ENCODE measurements at regions not wholly inside any gene's neighbourhood (a gene's known extent, or its start where the extent isn't known, plus 50 kb on each side); places are given as distances from the start of the nearest gene placed in this dataset.
"Not testable (repeated sequence)": the region's sequence is repeated elsewhere in the genome, so short reads cannot be mapped to it uniquely, and the experiment has no call there.

- no peak for DNase-seq (ENCODE audit: low read depth in 2 of 2)
These were observed 259.2 kb downstream of the C3orf38 start for GRCh38 chr3:88408935-88409334.

DNA sequence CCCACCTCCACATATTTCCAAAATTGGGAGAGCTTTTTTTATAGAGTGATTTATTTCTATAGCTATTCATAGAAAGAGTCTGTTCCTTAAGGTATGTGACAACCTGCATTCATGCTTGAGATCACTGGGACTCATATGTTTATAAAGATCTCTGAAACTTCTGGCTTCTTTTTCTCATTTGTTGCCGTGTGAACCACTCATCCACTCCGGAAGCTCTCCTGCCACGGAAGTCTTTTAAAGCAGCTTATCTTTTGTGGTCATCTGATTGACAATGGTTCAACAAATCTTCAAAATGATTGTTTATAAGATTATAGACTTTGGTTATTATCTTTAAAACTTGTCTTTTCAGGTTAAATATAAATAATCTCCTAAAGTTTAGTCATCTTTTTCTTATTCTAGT, 260.5 kb downstream of the C3orf38 start:
- DNase-seq (ENCODE audit: low read depth in 2 of 2), result no peak

DNA sequence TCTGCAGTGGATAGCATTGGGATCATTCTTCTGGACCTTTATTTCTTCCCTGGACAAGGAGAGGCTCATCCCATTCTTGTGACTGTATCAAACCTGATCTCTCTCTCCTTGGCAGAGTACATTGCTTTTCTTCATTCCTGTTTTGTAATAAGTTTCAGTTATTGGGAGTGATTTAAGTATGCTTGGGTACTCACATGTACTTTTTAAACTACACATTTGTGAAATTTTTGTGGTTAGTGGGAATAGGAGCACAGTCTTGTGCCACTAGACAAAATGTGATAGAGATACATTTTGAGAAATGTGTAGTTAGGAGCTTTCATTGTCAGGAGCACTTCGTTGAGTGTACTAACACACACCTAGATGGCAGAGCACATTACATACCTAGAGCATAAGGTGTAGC, 262.6 kb downstream of the C3orf38 start:
- no peak for DNase-seq (ENCODE audit: low read depth in 2 of 2)

GRCh38 chr3:88416436-88416835, 266.7 kb downstream of the C3orf38 start:
- no peak for DNase-seq (ENCODE audit: low read depth in 2 of 2)

GRCh38 chr3:88418219-88418618, 268.5 kb downstream of the C3orf38 start:
- DNase-seq (ENCODE audit: low read depth in 2 of 2), result no peak

GRCh38 chr3:88433568-88433967, 283.8 kb downstream of the C3orf38 start:
- no peak for DNase-seq (ENCODE audit: low read depth in 2 of 2)

GRCh38 chr3:88434001-88434400, 284.2 kb downstream of the C3orf38 start:
- no peak for DNase-seq (ENCODE audit: low read depth in 2 of 2)

DNA sequence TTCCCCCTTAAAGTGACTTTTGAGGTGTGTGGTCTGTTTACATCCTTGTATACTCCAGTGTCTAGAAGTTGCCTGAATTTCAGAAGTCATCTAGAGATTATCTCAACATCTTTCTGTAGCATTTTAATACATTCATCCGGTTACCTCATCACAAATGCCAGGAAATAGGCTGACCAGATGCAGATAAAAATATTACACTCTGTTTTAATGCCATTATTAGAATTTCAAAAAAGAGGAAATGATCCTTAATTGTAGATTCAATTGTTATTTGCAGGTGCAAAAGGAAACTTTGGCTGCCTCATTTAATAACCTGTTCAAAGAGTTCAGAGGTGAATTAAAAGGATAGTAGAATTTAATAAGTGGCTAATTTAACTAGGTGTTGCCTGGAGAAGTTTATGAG, 290.9 kb downstream of the C3orf38 start:
- no peak for DNase-seq (ENCODE audit: low read depth in 2 of 2)

- no peak for DNase-seq (ENCODE audit: low read depth in 2 of 2)
These were observed 293.3 kb downstream of the C3orf38 start for GRCh38 chr3:88443066-88443465.

- no peak for DNase-seq (ENCODE audit: low read depth in 2 of 2)
These were observed 294.5 kb downstream of the C3orf38 start for GRCh38 chr3:88444251-88444650.

DNA sequence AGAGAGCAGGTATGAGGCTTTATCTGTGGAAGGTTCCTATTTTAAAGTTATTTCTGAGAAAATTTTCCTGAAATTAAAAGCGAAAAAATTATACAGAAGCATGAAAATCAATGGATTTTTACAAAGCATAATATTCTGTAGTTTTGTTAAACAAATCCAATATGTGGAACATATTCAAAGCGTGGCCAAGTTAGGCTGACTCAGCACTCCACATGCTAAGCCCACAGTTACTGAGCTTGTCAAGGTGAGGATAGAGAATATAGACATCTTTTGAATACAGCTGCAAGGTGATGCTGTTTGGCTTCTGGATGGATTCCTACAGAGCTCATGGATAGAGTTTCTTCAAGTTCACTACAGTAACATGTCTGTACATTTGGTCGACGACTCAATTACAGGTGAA, 302.5 kb downstream of the C3orf38 start:
- no peak for DNase-seq (ENCODE audit: low read depth in 2 of 2)

GRCh38 chr3:88460369-88460768, 310.6 kb downstream of the C3orf38 start:
- DNase-seq (ENCODE audit: low read depth in 2 of 2), result no peak

GRCh38 chr3:88462230-88462629, 312.5 kb downstream of the C3orf38 start:
- no peak for DNase-seq (ENCODE audit: low read depth in 2 of 2)

DNA sequence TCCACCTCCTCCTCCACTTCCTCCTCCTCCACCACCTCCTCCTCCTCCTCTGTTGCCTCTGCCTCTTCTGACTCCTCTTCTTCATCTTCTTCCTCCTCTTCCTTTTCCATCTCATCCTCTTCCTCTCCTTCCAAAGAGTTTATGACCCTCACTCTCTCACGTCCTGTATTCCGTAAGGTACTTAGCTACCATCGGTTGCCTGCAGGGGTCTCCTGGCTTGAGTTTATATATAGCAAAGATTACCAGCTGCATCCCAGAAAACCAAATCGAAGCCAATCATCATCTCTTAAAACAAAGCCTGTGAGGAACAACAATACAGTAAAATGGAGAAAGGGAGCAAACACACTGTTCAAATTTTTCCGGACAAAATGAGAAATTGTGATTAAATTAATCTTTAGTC, 317.4 kb downstream of the C3orf38 start:
- no peak for DNase-seq (ENCODE audit: low read depth in 2 of 2)

DNA sequence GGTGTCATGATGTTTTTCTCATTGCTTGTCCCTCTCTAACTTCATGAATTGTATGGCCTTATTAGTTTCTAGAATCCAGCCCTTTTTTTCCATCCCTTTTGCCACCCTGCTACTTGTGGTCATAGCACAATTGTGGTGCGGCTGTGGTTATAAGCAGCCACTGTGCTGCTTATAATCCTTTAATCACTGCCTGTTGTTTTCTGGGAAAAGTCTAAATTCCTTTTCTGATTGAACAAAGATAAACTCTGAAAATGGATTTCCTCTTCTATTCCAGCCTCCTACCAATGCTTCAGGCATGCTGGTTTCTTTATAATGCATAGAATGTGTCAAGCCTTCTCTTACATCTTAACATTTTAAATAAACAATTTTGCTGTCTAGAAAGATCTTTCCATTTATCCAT, 319.5 kb downstream of the C3orf38 start:
- no peak for DNase-seq (ENCODE audit: low read depth in 2 of 2)

DNA sequence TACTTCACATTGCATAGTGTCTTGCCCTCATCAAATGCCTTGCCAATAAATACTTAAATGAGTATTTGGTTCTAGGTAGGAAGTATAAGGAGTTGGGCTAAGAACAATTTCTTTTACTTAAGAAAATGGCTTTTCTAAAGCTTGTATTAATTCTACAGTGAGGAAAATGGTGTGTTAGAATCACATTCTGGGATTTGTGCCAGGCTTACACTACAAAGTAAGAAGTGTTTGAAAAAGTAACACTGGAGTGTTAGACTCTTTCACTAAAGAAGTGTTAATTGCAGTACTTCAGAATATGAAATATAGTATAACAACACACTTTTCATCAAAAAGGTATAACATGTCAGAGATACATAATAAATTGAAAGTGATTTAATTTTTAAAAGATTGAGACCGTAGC, 328.7 kb downstream of the C3orf38 start:
- no peak for DNase-seq (ENCODE audit: low read depth in 2 of 2)

DNA sequence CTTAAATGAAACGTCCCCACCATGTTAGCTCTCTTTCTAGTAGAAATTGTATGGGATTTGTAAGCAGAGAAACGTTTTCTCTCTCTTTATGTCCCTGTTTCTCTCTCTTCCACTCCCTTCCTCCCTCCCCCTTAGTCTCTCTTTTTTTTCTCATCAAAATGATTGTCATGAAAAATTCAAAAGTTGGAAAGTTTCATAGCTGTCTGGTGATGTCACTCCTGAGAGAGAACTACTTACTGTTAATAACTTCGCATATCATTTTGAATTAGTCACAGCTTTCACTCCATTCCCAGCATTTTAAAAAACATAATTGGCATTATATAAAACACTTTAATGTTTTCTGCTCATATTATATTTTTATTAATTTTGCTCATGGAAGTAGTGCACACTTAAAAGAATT, 331.1 kb downstream of the C3orf38 start:
- DNase-seq (ENCODE audit: low read depth in 2 of 2), result peak; percentile 2 to 3

DNA sequence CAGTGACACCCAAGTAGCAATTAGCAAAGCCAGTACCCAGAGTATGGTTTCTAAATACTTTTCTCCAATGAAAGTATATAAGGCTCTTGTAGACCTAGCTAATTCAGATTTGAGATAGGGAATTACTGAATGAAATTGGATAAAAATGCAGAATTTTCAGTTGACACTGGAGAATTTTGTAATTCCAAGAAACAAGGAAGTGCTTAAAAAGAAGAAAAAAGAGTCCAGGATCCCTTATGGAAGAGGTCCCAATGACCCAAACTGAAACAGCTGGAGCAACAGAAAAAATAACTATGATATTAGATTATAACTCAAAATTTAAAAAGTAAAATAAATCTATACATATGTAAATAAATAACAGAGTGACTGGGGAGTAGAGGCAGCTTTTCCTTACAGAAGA, 335.2 kb downstream of the C3orf38 start:
- DNase-seq (ENCODE audit: low read depth in 2 of 2), result no peak

GRCh38 chr3:88508818-88509217, 359.1 kb downstream of the C3orf38 start:
- not testable (repeated sequence) for DNase-seq (ENCODE audit: low read depth in 2 of 2)

- no peak for DNase-seq (ENCODE audit: low read depth in 2 of 2)
These were observed 359.8 kb downstream of the C3orf38 start for GRCh38 chr3:88509582-88509981.

DNA sequence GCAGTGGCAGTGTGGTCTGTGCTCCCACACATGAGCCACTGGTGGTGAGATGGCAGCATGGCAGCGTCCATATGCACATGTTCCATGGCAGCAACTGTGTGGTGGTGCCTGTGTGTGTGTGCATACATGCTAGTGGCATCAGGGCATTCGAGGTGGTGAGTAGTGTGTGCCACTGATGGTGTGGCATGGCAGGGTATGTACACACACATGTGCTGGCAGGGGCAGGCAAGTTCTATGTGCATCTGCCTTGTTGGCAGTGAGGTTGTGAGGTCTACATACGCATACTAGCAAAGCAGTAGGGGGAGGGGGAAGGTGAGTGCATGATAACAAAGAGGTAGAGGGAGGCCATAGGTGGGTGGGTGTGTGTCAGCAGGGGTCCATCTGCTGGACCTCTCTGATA, 378.7 kb downstream of the C3orf38 start:
- DNase-seq (ENCODE audit: low read depth in 2 of 2), result no peak

DNA sequence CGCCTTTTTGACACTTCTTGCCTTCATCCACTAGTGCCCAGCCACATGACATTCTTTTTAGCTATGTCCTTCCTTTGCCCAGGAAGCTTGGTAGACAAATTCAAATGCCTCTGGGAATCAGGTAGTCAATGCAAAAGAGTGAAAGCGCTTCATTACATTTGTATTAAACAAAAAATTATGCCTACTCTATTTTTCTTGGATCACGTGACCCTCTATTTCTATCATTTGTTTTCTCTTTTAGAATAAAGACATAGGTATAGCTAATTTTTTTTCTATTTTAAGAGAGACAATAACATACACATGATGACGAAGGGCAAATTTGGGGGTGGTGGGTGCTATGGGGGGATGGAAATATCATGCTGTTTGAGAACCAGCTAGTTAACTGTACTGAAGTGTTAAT, 384.8 kb downstream of the C3orf38 start:
- no peak for DNase-seq (ENCODE audit: low read depth in 2 of 2)

DNA sequence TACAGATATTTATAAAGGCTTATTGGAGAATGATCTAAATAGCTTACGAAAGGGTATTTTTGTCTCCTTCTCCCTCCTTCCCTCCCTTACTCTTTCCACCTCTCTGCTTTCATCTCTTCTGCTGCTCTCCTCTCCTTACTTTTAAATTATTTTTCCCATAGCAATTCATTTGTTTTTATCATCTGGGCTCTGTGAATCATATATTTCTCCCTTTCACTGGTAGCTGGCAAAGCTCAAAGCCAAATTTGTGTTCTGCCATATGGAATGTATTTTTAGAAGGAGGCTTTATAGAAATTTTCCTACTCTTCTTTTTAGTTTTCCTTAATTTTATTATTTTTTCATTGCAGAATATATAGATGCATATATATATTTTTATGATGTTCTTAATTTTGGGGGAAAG, 385.8 kb downstream of the C3orf38 start:
- DNase-seq (ENCODE audit: low read depth in 2 of 2), result no peak

DNA sequence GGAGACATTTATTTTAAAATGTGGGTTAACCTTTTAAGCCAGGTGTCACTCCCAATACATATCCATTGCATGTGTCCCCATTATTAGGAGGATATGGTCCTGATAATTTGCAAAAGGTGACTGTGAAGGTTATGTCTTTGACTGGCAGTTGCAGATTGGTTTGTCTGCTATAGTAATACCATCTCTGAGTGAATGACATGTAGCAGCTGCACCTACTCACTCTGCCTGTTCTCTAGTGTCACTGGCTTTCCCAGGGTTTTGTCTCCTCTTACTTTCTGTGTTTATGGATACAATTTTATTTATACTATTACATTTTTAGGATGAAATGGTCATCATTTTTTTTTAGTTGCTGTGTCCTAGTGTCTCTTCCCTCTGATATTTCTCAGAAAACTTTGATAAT, 393.2 kb downstream of the C3orf38 start:
- DNase-seq (ENCODE audit: low read depth in 2 of 2), result no peak

- DNase-seq (ENCODE audit: low read depth in 2 of 2), result no peak
These were observed 422.7 kb downstream of the C3orf38 start for GRCh38 chr3:88572450-88572849.

All from fibroblast of skin of left biceps (primary cell).